Neural cell (in vitro differentiated cells): ENCODE measurements at regions not wholly inside any gene's neighbourhood (a gene's known extent, or its start where the extent isn't known, plus 50 kb on each side); places are given as distances from the start of the nearest gene placed in this dataset.

Experiments
- CTCF ChIP-seq: fragments of 450-650 bp; IDR thresholded peaks from 2 replicates; pipeline ENCODE4 v1.5.1; 2014; ENCODE audit warnings: antibody characterized with exemption, mild to moderate bottlenecking, moderate library complexity; ENCODE audit not compliant: poor library complexity, severe bottlenecking
- EZH2 ChIP-seq: fragments of 200-600, 300-800 bp; shearing (Covaris generic), sonication (generic); IDR thresholded peaks from 2 replicates; pipeline ENCODE4 v1.6.1; 2014; ENCODE audit warnings: antibody characterized with exemption, low read length, borderline replicate concordance, mild to moderate bottlenecking; ENCODE audit not compliant: insufficient read depth, poor library complexity, severe bottlenecking
- MXI1 ChIP-seq: fragments of 450-650 bp; conservative IDR thresholded peaks from 2 replicates; pipeline ENCODE4 v1.6.1; 2014; ENCODE audit warnings: antibody characterized with exemption, mild to moderate bottlenecking; ENCODE audit not compliant: poor library complexity, severe bottlenecking
- POLR2AphosphoS5 ChIP-seq: IDR thresholded peaks from 2 replicates; pipeline ENCODE4 v1.6.1; 2012
- RAD21 ChIP-seq: fragments of 450-650 bp; conservative IDR thresholded peaks from 2 replicates; pipeline ENCODE4 v1.6.1; 2014; ENCODE audit warnings: antibody characterized with exemption, mild to moderate bottlenecking, moderate library complexity
- REST ChIP-seq: IDR thresholded peaks from 2 replicates; pipeline ENCODE4 v1.6.1; 2012; ENCODE audit warnings: borderline replicate concordance
- SMC3 ChIP-seq: fragments of 450-650 bp; conservative IDR thresholded peaks from 2 replicates; pipeline ENCODE4 v1.6.1; 2014; ENCODE audit warnings: antibody characterized with exemption, mild to moderate bottlenecking, moderate library complexity; ENCODE audit not compliant: poor library complexity

GRCh38 chr6:137749696-137750211, 117.3 kb upstream of the TNFAIP3 start:
- no peak for TF ChIP-seq POLR2AphosphoS5
- TF ChIP-seq EZH2, result no peak
- no peak for TF ChIP-seq REST
- TF ChIP-seq SMC3, result no peak
- TF ChIP-seq CTCF, result no peak
- TF ChIP-seq MXI1, result no peak
- TF ChIP-seq RAD21, result no peak
